Large intestine (tissue), 3 donors: ENCODE measurements at regions not wholly inside any gene's neighbourhood (a gene's known extent, or its start where the extent isn't known, plus 50 kb on each side); places are given as distances from the start of the nearest gene placed in this dataset.

Source experiments
- DNase-seq, 2 donors: peaks; one replicate each; pipeline versions ENCODE4 v3.0.0 to v3.0.0-alpha.2; 2013
- H3K27ac ChIP-seq: one replicate; pipeline ENCODE4 v1.5.1; 2013; ENCODE audit warnings: low read length
- H3K27me3 ChIP-seq: 2 replicates; pipeline ENCODE4 v1.6.1; 2013; ENCODE audit warnings: low read length; ENCODE audit not compliant: control insufficient read depth, insufficient read depth
- H3K36me3 ChIP-seq: 2 replicates; pipeline ENCODE4 v1.6.1; 2013; ENCODE audit warnings: low read length; ENCODE audit not compliant: control insufficient read depth, insufficient read depth
- H3K4me1 ChIP-seq: one replicate; pipeline ENCODE4 v1.6.1; 2013; ENCODE audit warnings: low read length; ENCODE audit not compliant: control insufficient read depth, insufficient read depth
- H3K4me3 ChIP-seq: one replicate; pipeline ENCODE4 v1.5.1; 2013; ENCODE audit warnings: low read length
- H3K9me3 ChIP-seq: one replicate; pipeline ENCODE4 v1.6.1; 2013; ENCODE audit warnings: mild to moderate bottlenecking, low read depth, low read length, moderate library complexity; ENCODE audit not compliant: control insufficient read depth
- WGBS: methylation state at CpG from one replicate; pipeline ENCODE4 v1.1.5; 2013; ENCODE audit warnings: low lambda C conversion rate; ENCODE audit not compliant: insufficient coverage; 5-methylcytosine and 5-hydroxymethylcytosine counted together

GRCh38 chr18:2412281-2412680 is 159.0 kb downstream of the METTL4 start:
- H3K9me3 ChIP-seq = no peaks in the 10 kb centered on the region
- H3K36me3 ChIP-seq = no peaks in the 10 kb centered on the region
- no peaks in the 10 kb centered on the region for H3K27me3 ChIP-seq
- DNase-seq = no peak
- no peak overlapping the region for H3K27ac ChIP-seq
- no peaks in the 10 kb centered on the region for H3K4me1 ChIP-seq
- H3K4me3 ChIP-seq = no peak overlapping the region
- no CpG with 5 or more reads among the region's 3 CpGs for WGBS

- no peaks in the 10 kb centered on the region for H3K27me3 ChIP-seq
- H3K4me1 ChIP-seq = no peaks in the 10 kb centered on the region
- no peak overlapping the region for H3K27ac ChIP-seq
- WGBS = 78% methylated on average over 4 of the region's 9 CpGs
- no peaks in the 10 kb centered on the region for H3K9me3 ChIP-seq
- H3K4me3 ChIP-seq = no peak overlapping the region
- no peak for DNase-seq
- H3K36me3 ChIP-seq = no peaks in the 10 kb centered on the region
These were observed 158.1 kb downstream of the METTL4 start for GRCh38 chr18:2412996-2413751.

- no peak for DNase-seq
- no peaks in the 10 kb centered on the region for H3K36me3 ChIP-seq
- no peaks in the 10 kb centered on the region for H3K27me3 ChIP-seq
- no peak overlapping the region for H3K4me3 ChIP-seq
- no peaks in the 10 kb centered on the region for H3K4me1 ChIP-seq
- H3K9me3 ChIP-seq = no peaks in the 10 kb centered on the region
- no peak overlapping the region for H3K27ac ChIP-seq
These were observed 157.1 kb downstream of the METTL4 start for GRCh38 chr18:2414235-2414634.

- H3K4me1 ChIP-seq = no peaks in the 10 kb centered on the region
- no peak for DNase-seq
- H3K36me3 ChIP-seq = no peaks in the 10 kb centered on the region
- no peak overlapping the region for H3K4me3 ChIP-seq
- H3K27me3 ChIP-seq = no peaks in the 10 kb centered on the region
- no peaks in the 10 kb centered on the region for H3K9me3 ChIP-seq
- WGBS = no CpG with 5 or more reads among the region's 3 CpGs
- no peak overlapping the region for H3K27ac ChIP-seq
These were observed 155.6 kb downstream of the METTL4 start for GRCh38 chr18:2415656-2416055.

GRCh38 chr18:2417861-2418610 is 153.3 kb downstream of the METTL4 start:
- Histone ChIP-seq H3K9me3 (no peaks in the 10 kb centered on the region), H3K4me3 (no peak overlapping the region), H3K4me1 (no peaks in the 10 kb centered on the region), H3K27me3 (no peaks in the 10 kb centered on the region), H3K27ac (no peak overlapping the region), H3K36me3 (no peaks in the 10 kb centered on the region)
- DNase-seq = no peak
- no CpG with 5 or more reads among the region's 5 CpGs for WGBS

GRCh38 chr18:2420367-2420766 is 150.9 kb downstream of the METTL4 start:
- no peaks in the 10 kb centered on the region for H3K36me3 ChIP-seq
- no peak overlapping the region for H3K4me3 ChIP-seq
- 100% methylated on average over 1 of the region's 4 CpGs for WGBS
- DNase-seq = no peak
- no peak overlapping the region for H3K27ac ChIP-seq
- H3K4me1 ChIP-seq = no peaks in the 10 kb centered on the region
- no peaks in the 10 kb centered on the region for H3K9me3 ChIP-seq
- no peaks in the 10 kb centered on the region for H3K27me3 ChIP-seq

- no peak for DNase-seq
- no peaks in the 10 kb centered on the region for H3K27me3 ChIP-seq
- no peak overlapping the region for H3K4me3 ChIP-seq
- no peaks in the 10 kb centered on the region for H3K4me1 ChIP-seq
- no peak overlapping the region for H3K27ac ChIP-seq
- no peaks in the 10 kb centered on the region for H3K9me3 ChIP-seq
- H3K36me3 ChIP-seq = no peaks in the 10 kb centered on the region
- WGBS = 100% methylated on average over 3 of the region's 5 CpGs
These were observed 147.5 kb downstream of the METTL4 start for GRCh38 chr18:2423761-2424160.

GRCh38 chr18:2424420-2424819 is 146.9 kb downstream of the METTL4 start:
- Histone ChIP-seq H3K36me3 (no peaks in the 10 kb centered on the region), H3K27ac (no peak overlapping the region), H3K4me3 (no peak overlapping the region), H3K9me3 (no peaks in the 10 kb centered on the region), H3K27me3 (no peaks in the 10 kb centered on the region), H3K4me1 (no peaks in the 10 kb centered on the region)
- no CpG with 5 or more reads among the region's 3 CpGs for WGBS
- DNase-seq = no peak

- H3K36me3 ChIP-seq = no peaks in the 10 kb centered on the region
- no peak for DNase-seq
- H3K9me3 ChIP-seq = no peaks in the 10 kb centered on the region
- H3K27me3 ChIP-seq = no peaks in the 10 kb centered on the region
- no peak overlapping the region for H3K27ac ChIP-seq
- H3K4me3 ChIP-seq = no peak overlapping the region
- 100% methylated on average over 1 of the region's 4 CpGs for WGBS
- no peaks in the 10 kb centered on the region for H3K4me1 ChIP-seq
These were observed 145.6 kb downstream of the METTL4 start for GRCh38 chr18:2425426-2426317.

- no peaks in the 10 kb centered on the region for H3K36me3 ChIP-seq
- H3K4me3 ChIP-seq = no peak overlapping the region
- no peak for DNase-seq
- H3K9me3 ChIP-seq = no peaks in the 10 kb centered on the region
- H3K27ac ChIP-seq = no peak overlapping the region
- H3K27me3 ChIP-seq = no peaks in the 10 kb centered on the region
- no peaks in the 10 kb centered on the region for H3K4me1 ChIP-seq
These were observed 141.1 kb downstream of the METTL4 start for GRCh38 chr18:2430191-2430590.
